ENCODE measurements at regions not wholly inside any gene's neighbourhood (a gene's known extent, or its start where the extent isn't known, plus 50 kb on each side); places are given as distances from the start of the nearest gene placed in this dataset.
A peak's percentile ranks its signal among the peaks of the same experiment; 100 is the strongest.

GRCh38 chr7:125355899-125356298, 426.3 kb upstream of the POT1 start:
- Histone ChIP-seq H3K36me3 (ENCODE audit: control insufficient read depth in 4 of 4, insufficient read depth in 4 of 4, low read length in 3 of 4) (no peaks in the 10 kb centered on the region), H3K9me3 (ENCODE audit: control extremely low read depth in 1 of 5, control insufficient read depth in 4 of 5, insufficient read depth in 2 of 5, low read depth in 1 of 5, low read length in 4 of 5) (no peaks in the 10 kb centered on the region), H3K4me1 (ENCODE audit: control extremely low read depth in 1 of 4, control insufficient read depth in 4 of 4, insufficient read depth in 4 of 4, low read length in 3 of 4) (peaks cover 0 to 19% (median 2%) of the 10 kb centered on the region in 4 experiments), H3K4me3 (ENCODE audit: control insufficient read depth in 1 of 7, extremely low read depth in 1 of 7, insufficient read depth in 4 of 7, low read depth in 2 of 7, low read length in 6 of 7) (no peak overlapping the region), H3K27me3 (replicated peaks in 2 of 5; ENCODE audit: control insufficient read depth in 4 of 5, insufficient read depth in 5 of 5, low read length in 4 of 5) (no peaks in the 10 kb centered on the region), H3K27ac (ENCODE audit: insufficient read depth in 1 of 2, low read depth in 1 of 2, low read length in 2 of 2, poor library complexity in 1 of 2, severe bottlenecking in 2 of 2) (no peak overlapping the region)
- CTCF ChIA-PET: no interaction called here
- POLR2A ChIA-PET: no interaction called here
- WGBS (ENCODE audit: insufficient coverage): no CpG with 5 or more reads among the region's 6 CpGs
- DNase-seq: peak; percentile 44 to 90 (median 88)

DNA sequence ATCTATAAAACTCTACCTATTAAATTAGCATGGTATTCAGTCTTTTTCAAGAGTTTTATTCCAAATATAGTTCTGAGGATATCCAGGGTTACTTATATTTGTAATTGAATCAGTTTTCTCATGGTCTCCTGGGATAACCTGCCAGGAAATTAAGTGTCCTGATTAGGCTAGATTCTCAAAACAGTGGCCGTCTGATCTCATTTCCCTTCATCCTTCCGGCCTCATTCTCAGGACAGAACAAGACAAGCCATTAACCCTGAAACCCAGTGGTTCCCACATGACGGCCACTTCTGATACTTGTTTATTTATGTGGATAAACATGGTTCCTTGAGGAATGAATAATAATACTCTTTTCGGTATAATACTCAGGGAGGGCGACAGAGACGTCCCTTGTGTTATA, 417.6 kb upstream of the POT1 start:
- no peaks in the 10 kb centered on the region for H3K9me3 ChIP-seq (ENCODE audit: control extremely low read depth in 1 of 5, control insufficient read depth in 4 of 5, insufficient read depth in 2 of 5, low read depth in 1 of 5, low read length in 4 of 5)
- CTCF ChIA-PET: no interaction called here
- H3K4me3 ChIP-seq (ENCODE audit: control insufficient read depth in 1 of 7, extremely low read depth in 1 of 7, insufficient read depth in 4 of 7, low read depth in 2 of 7, low read length in 6 of 7): no peak overlapping the region
- POLR2A ChIA-PET: no interaction called here
- no peaks in the 10 kb centered on the region for H3K36me3 ChIP-seq (ENCODE audit: control insufficient read depth in 4 of 4, insufficient read depth in 4 of 4, low read length in 3 of 4)
- no peaks in the 10 kb centered on the region for H3K27me3 ChIP-seq (replicated peaks in 2 of 5; ENCODE audit: control insufficient read depth in 4 of 5, insufficient read depth in 5 of 5, low read length in 4 of 5)
- DNase-seq: no peak
- H3K27ac ChIP-seq (ENCODE audit: insufficient read depth in 1 of 2, low read depth in 1 of 2, low read length in 2 of 2, poor library complexity in 1 of 2, severe bottlenecking in 2 of 2): no peak overlapping the region
- H3K4me1 ChIP-seq (ENCODE audit: control extremely low read depth in 1 of 4, control insufficient read depth in 4 of 4, insufficient read depth in 4 of 4, low read length in 3 of 4): no peaks in the 10 kb centered on the region
- WGBS (ENCODE audit: insufficient coverage): 100% methylated on average over 3 of the region's 6 CpGs

DNA sequence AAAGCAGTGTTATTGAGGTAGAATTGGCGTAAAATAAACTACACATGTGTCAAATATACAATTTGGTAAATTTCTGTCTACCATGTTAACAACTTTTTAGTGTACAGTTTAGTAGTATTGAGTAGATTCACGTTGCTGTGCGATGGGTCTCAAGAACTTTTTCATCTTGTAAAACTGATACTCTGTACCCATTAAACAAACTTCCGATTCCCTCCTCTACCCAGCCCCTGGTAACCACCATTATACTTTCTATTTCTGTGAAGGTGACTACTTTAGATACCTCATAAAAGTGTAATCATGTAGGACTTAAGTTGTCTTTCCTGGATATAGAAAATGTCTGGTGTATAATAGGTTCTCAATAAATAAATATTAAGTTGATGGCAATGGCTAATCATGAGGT, 408.5 kb upstream of the POT1 start:
- Histone ChIP-seq H3K9me3 (ENCODE audit: control extremely low read depth in 1 of 5, control insufficient read depth in 4 of 5, insufficient read depth in 2 of 5, low read depth in 1 of 5, low read length in 4 of 5) (no peaks in the 10 kb centered on the region), H3K27ac (ENCODE audit: insufficient read depth in 1 of 2, low read depth in 1 of 2, low read length in 2 of 2, poor library complexity in 1 of 2, severe bottlenecking in 2 of 2) (no peak overlapping the region), H3K4me1 (ENCODE audit: control extremely low read depth in 1 of 4, control insufficient read depth in 4 of 4, insufficient read depth in 4 of 4, low read length in 3 of 4) (no peaks in the 10 kb centered on the region), H3K36me3 (ENCODE audit: control insufficient read depth in 4 of 4, insufficient read depth in 4 of 4, low read length in 3 of 4) (no peaks in the 10 kb centered on the region), H3K27me3 (replicated peaks in 2 of 5; ENCODE audit: control insufficient read depth in 4 of 5, insufficient read depth in 5 of 5, low read length in 4 of 5) (no peaks in the 10 kb centered on the region), H3K4me3 (ENCODE audit: control insufficient read depth in 1 of 7, extremely low read depth in 1 of 7, insufficient read depth in 4 of 7, low read depth in 2 of 7, low read length in 6 of 7) (no peak overlapping the region)
- WGBS (ENCODE audit: insufficient coverage): no CpG with 5 or more reads among the region's 4 CpGs
- CTCF ChIA-PET: no interaction called here
- DNase-seq: no peak
- POLR2A ChIA-PET: no interaction called here

DNA sequence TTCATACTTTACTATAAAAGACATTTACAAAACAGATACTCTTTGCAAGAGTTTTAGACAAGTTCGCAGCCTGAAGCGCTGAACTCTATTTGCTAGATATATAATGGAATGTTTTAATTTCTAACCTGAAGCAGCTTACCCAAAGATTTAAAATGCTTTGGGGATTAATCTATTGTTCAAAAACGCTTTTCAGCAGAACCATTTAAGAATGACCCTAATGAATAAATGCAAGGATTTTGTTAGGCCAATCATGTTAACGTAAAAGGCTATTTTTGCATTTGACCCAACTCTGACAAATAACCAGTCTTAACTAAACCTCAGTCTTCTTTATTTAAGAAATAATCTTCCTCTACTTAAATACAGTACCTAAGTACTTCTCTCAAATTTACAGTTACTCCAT, 406.7 kb upstream of the POT1 start:
- Histone ChIP-seq H3K4me1 (ENCODE audit: control extremely low read depth in 1 of 4, control insufficient read depth in 4 of 4, insufficient read depth in 4 of 4, low read length in 3 of 4) (no peaks in the 10 kb centered on the region), H3K4me3 (ENCODE audit: control insufficient read depth in 1 of 7, extremely low read depth in 1 of 7, insufficient read depth in 4 of 7, low read depth in 2 of 7, low read length in 6 of 7) (no peak overlapping the region), H3K27me3 (replicated peaks in 2 of 5; ENCODE audit: control insufficient read depth in 4 of 5, insufficient read depth in 5 of 5, low read length in 4 of 5) (no peaks in the 10 kb centered on the region), H3K27ac (ENCODE audit: insufficient read depth in 1 of 2, low read depth in 1 of 2, low read length in 2 of 2, poor library complexity in 1 of 2, severe bottlenecking in 2 of 2) (no peak overlapping the region), H3K9me3 (ENCODE audit: control extremely low read depth in 1 of 5, control insufficient read depth in 4 of 5, insufficient read depth in 2 of 5, low read depth in 1 of 5, low read length in 4 of 5) (no peaks in the 10 kb centered on the region), H3K36me3 (ENCODE audit: control insufficient read depth in 4 of 4, insufficient read depth in 4 of 4, low read length in 3 of 4) (no peaks in the 10 kb centered on the region)
- POLR2A ChIA-PET: no interaction called here
- CTCF ChIA-PET: no interaction called here
- WGBS (ENCODE audit: insufficient coverage): 100% methylated on average over 1 of the region's 4 CpGs
- DNase-seq: no peak

GRCh38 chr7:125326666-125327255, 397.1 kb upstream of the POT1 start:
- ChIA-PET CTCF (interaction anchor here (1.0 kb wide), 1 partner anchor 9 kb away, joined by 3 read pairs; no protein-coding TSS in a partner anchor), POLR2A (no interaction called here)
- Histone ChIP-seq H3K27me3 (replicated peaks in 2 of 5; ENCODE audit: control insufficient read depth in 4 of 5, insufficient read depth in 5 of 5, low read length in 4 of 5) (no peaks in the 10 kb centered on the region), H3K4me3 (ENCODE audit: control insufficient read depth in 1 of 7, extremely low read depth in 1 of 7, insufficient read depth in 4 of 7, low read depth in 2 of 7, low read length in 6 of 7) (no peak overlapping the region), H3K9me3 (ENCODE audit: control extremely low read depth in 1 of 5, control insufficient read depth in 4 of 5, insufficient read depth in 2 of 5, low read depth in 1 of 5, low read length in 4 of 5) (no peaks in the 10 kb centered on the region), H3K36me3 (ENCODE audit: control insufficient read depth in 4 of 4, insufficient read depth in 4 of 4, low read length in 3 of 4) (no peaks in the 10 kb centered on the region), H3K4me1 (ENCODE audit: control extremely low read depth in 1 of 4, control insufficient read depth in 4 of 4, insufficient read depth in 4 of 4, low read length in 3 of 4) (peaks cover 0 to 4% (median 0%) of the 10 kb centered on the region in 4 experiments), H3K27ac (ENCODE audit: insufficient read depth in 1 of 2, low read depth in 1 of 2, low read length in 2 of 2, poor library complexity in 1 of 2, severe bottlenecking in 2 of 2) (no peak overlapping the region)
- DNase-seq: no peak
- WGBS (ENCODE audit: insufficient coverage): 74% methylated on average over 3 of the region's 6 CpGs

DNA sequence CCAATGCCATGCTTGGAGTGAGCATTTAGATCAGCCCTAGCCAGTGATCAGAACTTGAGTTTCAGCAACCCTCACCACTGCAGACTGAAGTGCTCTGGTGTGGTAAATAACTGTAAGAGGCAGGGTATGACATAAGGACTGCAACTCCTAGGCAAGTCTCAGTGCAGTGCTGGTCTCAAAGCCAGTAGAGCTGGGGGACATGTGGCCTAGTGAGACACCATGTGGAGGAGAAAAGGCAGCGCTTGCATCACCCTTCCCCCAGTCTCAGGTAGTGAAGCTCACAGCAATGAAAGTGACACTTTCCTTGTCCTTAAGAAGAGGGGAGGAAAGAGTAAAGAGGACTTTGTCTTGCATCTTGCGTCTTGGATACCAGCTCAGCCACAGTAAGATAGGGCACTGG, 386.8 kb upstream of the POT1 start:
- Histone ChIP-seq H3K36me3 (ENCODE audit: control insufficient read depth in 4 of 4, insufficient read depth in 4 of 4, low read length in 3 of 4) (no peaks in the 10 kb centered on the region), H3K4me1 (ENCODE audit: control extremely low read depth in 1 of 4, control insufficient read depth in 4 of 4, insufficient read depth in 4 of 4, low read length in 3 of 4) (no peaks in the 10 kb centered on the region), H3K27ac (ENCODE audit: insufficient read depth in 1 of 2, low read depth in 1 of 2, low read length in 2 of 2, poor library complexity in 1 of 2, severe bottlenecking in 2 of 2) (no peak overlapping the region), H3K9me3 (ENCODE audit: control extremely low read depth in 1 of 5, control insufficient read depth in 4 of 5, insufficient read depth in 2 of 5, low read depth in 1 of 5, low read length in 4 of 5) (peaks cover 0 to 10% (median 0%) of the 10 kb centered on the region in 5 experiments), H3K27me3 (replicated peaks in 2 of 5; ENCODE audit: control insufficient read depth in 4 of 5, insufficient read depth in 5 of 5, low read length in 4 of 5) (no peaks in the 10 kb centered on the region), H3K4me3 (ENCODE audit: control insufficient read depth in 1 of 7, extremely low read depth in 1 of 7, insufficient read depth in 4 of 7, low read depth in 2 of 7, low read length in 6 of 7) (no peak overlapping the region)
- 90% methylated on average over 2 of the region's 2 CpGs for WGBS (ENCODE audit: insufficient coverage)
- CTCF ChIA-PET: no interaction called here
- DNase-seq: peak; percentile 12 to 61 (median 58)
- POLR2A ChIA-PET: no interaction called here

DNA sequence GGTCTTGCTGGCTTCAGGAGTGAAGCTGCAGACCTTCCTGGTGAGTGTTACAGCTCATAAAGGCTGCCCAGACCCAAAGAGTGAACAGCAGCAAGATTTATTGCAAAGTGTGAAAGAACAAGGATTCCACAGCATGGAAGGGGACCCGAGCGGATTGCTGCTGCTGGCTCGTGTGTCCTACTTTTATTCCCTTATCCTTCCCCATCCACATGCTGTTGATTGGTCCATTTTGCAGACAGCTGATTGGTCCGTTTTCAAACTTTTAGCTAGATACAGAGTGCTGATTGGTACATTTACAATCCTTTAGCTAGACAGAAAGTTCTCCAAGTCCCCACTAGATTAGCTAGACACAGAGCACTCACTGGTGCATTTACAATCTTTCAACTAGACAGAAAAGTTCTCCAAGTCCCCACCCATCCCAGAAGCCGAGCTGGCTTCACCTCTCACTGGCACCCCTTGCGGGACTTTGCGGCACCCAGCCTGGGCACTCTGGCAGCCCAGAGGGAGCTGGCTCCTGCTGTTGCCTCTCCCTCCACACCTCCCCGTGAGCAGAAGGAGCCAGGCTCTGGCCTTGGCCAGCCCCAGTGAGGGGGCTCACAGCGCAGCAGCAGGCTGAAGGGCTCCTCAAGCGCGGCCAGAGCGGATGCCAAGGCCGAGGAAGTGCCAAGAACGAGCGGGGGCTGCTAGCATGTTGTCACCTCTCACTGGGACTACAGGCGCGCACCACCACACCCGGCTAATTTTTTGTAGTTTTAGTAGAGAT, 369.6 kb upstream of the POT1 start:
- no peak for DNase-seq
- Histone ChIP-seq H3K36me3 (ENCODE audit: control insufficient read depth in 4 of 4, insufficient read depth in 4 of 4, low read length in 3 of 4) (no peaks in the 10 kb centered on the region), H3K4me3 (ENCODE audit: control insufficient read depth in 1 of 7, extremely low read depth in 1 of 7, insufficient read depth in 4 of 7, low read depth in 2 of 7, low read length in 6 of 7) (no peak overlapping the region), H3K27ac (ENCODE audit: insufficient read depth in 1 of 2, low read depth in 1 of 2, low read length in 2 of 2, poor library complexity in 1 of 2, severe bottlenecking in 2 of 2) (no peak overlapping the region), H3K4me1 (ENCODE audit: control extremely low read depth in 1 of 4, control insufficient read depth in 4 of 4, insufficient read depth in 4 of 4, low read length in 3 of 4) (no peaks in the 10 kb centered on the region), H3K27me3 (replicated peaks in 2 of 5; ENCODE audit: control insufficient read depth in 4 of 5, insufficient read depth in 5 of 5, low read length in 4 of 5) (peaks cover 0 to 2% (median 0%) of the 10 kb centered on the region in 5 experiments), H3K9me3 (ENCODE audit: control extremely low read depth in 1 of 5, control insufficient read depth in 4 of 5, insufficient read depth in 2 of 5, low read depth in 1 of 5, low read length in 4 of 5) (peaks cover 0 to 3% (median 0%) of the 10 kb centered on the region in 5 experiments)
- ChIA-PET POLR2A (no interaction called here), CTCF (no interaction called here)
- WGBS (ENCODE audit: insufficient coverage): 98% methylated on average over 17 of the region's 18 CpGs
